ENCODE measurements at regions not wholly inside any gene's neighbourhood (a gene's known extent, or its start where the extent isn't known, plus 50 kb on each side); places are given as distances from the start of the nearest gene placed in this dataset.

DNA sequence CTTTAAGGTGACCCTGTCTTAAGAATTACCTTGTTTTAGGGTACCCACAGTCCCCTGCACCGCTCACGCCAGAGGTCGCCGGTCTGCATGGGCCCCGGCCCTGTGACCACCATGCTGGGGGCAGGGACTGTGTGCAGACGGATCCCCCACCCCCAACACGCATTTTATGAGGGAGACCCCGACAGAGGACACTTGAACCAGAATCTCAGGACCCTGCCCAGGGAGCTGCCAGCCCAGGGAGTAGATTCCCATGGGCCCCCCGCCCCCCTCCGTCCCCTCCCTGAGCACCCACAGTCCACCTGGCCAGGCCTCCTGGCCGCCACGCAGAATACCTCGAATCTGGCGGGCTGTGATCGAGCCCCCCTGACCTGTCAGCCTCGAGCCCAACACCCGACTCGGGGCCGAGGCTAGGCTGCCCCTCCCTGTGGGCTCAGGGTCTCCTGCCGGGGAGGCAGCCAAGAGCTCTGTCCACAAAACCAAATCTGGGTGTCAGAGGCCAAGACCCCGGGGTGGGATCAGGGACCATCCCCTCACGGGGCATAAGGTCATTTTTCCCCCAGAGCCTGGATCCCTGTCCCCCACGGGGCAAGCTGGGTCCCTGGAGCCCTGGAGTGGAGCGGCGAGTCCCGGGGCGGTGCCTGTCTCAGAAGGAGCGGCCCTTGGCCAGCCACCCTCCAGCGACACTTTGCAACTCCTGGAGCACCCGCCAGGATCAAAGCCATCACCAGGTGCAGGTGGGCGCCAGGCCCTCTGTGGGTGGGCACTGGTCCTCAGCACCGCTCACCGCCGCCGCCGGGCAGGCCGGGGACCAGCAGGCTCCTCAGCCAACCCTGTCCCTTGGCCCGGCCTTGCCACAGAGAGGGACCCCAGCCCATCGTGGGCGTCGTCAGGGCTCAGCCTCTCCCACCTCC, 155.8 kb upstream of the PKP2 start:
- no peak for TF ChIP-seq CTCF (IDR thresholded peaks at IDR 0.05; ENCODE audit: low read depth, low read length, poor library complexity, severe bottlenecking)
- no peak for TF ChIP-seq EZH2phosphoT487 (IDR thresholded peaks at IDR 0.05; ENCODE audit: borderline replicate concordance, low read length)
